Neuronal stem cell (in vitro differentiated cells): ENCODE measurements at regions not wholly inside any gene's neighbourhood (a gene's known extent, or its start where the extent isn't known, plus 50 kb on each side); places are given as distances from the start of the nearest gene placed in this dataset.

Experiments used
- DNase-seq: peaks from one replicate; pipeline ENCODE4 v3.0.0-alpha.2; 2013; ENCODE audit warnings: low spot score
- H2AFZ ChIP-seq: one replicate; pipeline ENCODE4 v1.6.1; 2013; ENCODE audit warnings: mild to moderate bottlenecking, low read length, inconsistent platforms
- H2AK5ac ChIP-seq: 2 replicates; pipeline ENCODE4 v1.6.1; 2013; ENCODE audit warnings: low read depth, mild to moderate bottlenecking, inconsistent platforms, low read length, moderate library complexity, mixed read lengths
- H2BK120ac ChIP-seq: 2 replicates; pipeline ENCODE4 v1.6.1; 2013; ENCODE audit warnings: low read depth, mild to moderate bottlenecking, inconsistent platforms, low read length, moderate library complexity, mixed read lengths
- H2BK12ac ChIP-seq: one replicate; pipeline ENCODE4 v1.6.1; 2013; ENCODE audit warnings: low read length, inconsistent platforms
- H2BK15ac ChIP-seq: 2 replicates; pipeline ENCODE4 v1.6.1; 2013; ENCODE audit warnings: mild to moderate bottlenecking, low read length, inconsistent platforms, mixed read lengths
- H2BK5ac ChIP-seq: one replicate; pipeline ENCODE4 v1.6.1; 2013; ENCODE audit warnings: inconsistent platforms, mild to moderate bottlenecking, low read length, moderate library complexity
- H3K14ac ChIP-seq: one replicate; pipeline ENCODE4 v1.6.1; 2013; ENCODE audit warnings: low read length, inconsistent platforms
- H3K18ac ChIP-seq: 2 replicates; pipeline ENCODE4 v1.6.1; 2013; ENCODE audit warnings: low read length, inconsistent platforms
- H3K23ac ChIP-seq: 2 replicates; pipeline ENCODE4 v1.6.1; 2013; ENCODE audit warnings: low read depth, mild to moderate bottlenecking, mixed read lengths, low read length, inconsistent platforms; ENCODE audit not compliant: poor library complexity
- H3K27ac ChIP-seq: replicated peaks from 3 replicates; pipeline ENCODE4 v1.5.1; 2013; ENCODE audit warnings: low read length, inconsistent platforms
- H3K27me3 ChIP-seq, 3 experiments: 2 replicates each; pipeline ENCODE4 v1.6.1; 2013; ENCODE audit warnings: low read length in 3 of 3, mild to moderate bottlenecking in 2 of 3, inconsistent platforms in 1 of 3, low read depth in 1 of 3, mixed read lengths in 1 of 3, moderate library complexity in 1 of 3; ENCODE audit not compliant: control insufficient read depth in 3 of 3, insufficient read depth in 3 of 3
- H3K36me3 ChIP-seq, 2 donors: replicated peaks in 1 of 2; 2 replicates each; pipeline ENCODE4 v1.6.1; 2013; ENCODE audit warnings: low read length in 2 of 2; ENCODE audit not compliant: control insufficient read depth in 2 of 2, insufficient read depth in 2 of 2
- H3K4ac ChIP-seq: 2 replicates; pipeline ENCODE4 v1.6.1; 2013; ENCODE audit warnings: inconsistent platforms, mild to moderate bottlenecking, low read length, moderate library complexity
- H3K4me1 ChIP-seq, 2 donors: 1 replicate in 1 of 2; 2 replicates in 1 of 2; pipeline ENCODE4 v1.6.1; 2013; ENCODE audit warnings: low read length in 2 of 2, low read depth in 1 of 2; ENCODE audit not compliant: control insufficient read depth in 2 of 2, insufficient read depth in 1 of 2
- H3K4me2 ChIP-seq: one replicate; pipeline ENCODE4 v1.6.1; 2013; ENCODE audit warnings: mild to moderate bottlenecking, low read length, inconsistent platforms; ENCODE audit not compliant: insufficient read depth, poor library complexity, severe bottlenecking
- H3K4me3 ChIP-seq, 2 donors: 2 replicates each; pipeline ENCODE4 v1.5.1; 2013; ENCODE audit warnings: low read length in 2 of 2, mild to moderate bottlenecking in 2 of 2, inconsistent platforms in 1 of 2, moderate library complexity in 1 of 2
- H3K79me1 ChIP-seq: one replicate; pipeline ENCODE4 v1.6.1; 2013; ENCODE audit warnings: low read depth, mild to moderate bottlenecking, inconsistent platforms, low read length, moderate library complexity
- H3K9ac ChIP-seq: one replicate; pipeline ENCODE4 v1.6.1; 2013; ENCODE audit warnings: mild to moderate bottlenecking, low read depth, low read length, inconsistent platforms; ENCODE audit not compliant: poor library complexity
- H3K9me3 ChIP-seq, 2 donors: replicated peaks in 1 of 2; 2 replicates each; pipeline versions ENCODE3 to v1.6.1; 2013; ENCODE audit warnings: low read length in 2 of 2, mild to moderate bottlenecking in 2 of 2, inconsistent platforms in 1 of 2, low read depth in 1 of 2, mixed read lengths in 1 of 2, moderate library complexity in 1 of 2; ENCODE audit not compliant: control insufficient read depth in 2 of 2, insufficient read depth in 1 of 2
- H4K8ac ChIP-seq: one replicate; pipeline ENCODE4 v1.6.1; 2013; ENCODE audit warnings: low read depth, mild to moderate bottlenecking, inconsistent platforms, low read length, moderate library complexity
- H4K91ac ChIP-seq: one replicate; pipeline ENCODE4 v1.6.1; 2013; ENCODE audit warnings: low read length, low read depth, mild to moderate bottlenecking, inconsistent platforms; ENCODE audit not compliant: poor library complexity
- WGBS, 2 donors: extraction: QIAGEN DNeasy Blood & Tissue Kit; methylation state at CpG; one replicate each; pipeline ENCODE4 v1.1.7; 2013; ENCODE audit warnings: missing lambda C conversion rate in 2 of 2, mixed read lengths in 1 of 2; ENCODE audit not compliant: insufficient read length in 2 of 2, insufficient replicate concordance in 1 of 2; ENCODE audit errors: extremely low coverage in 2 of 2; 5-methylcytosine and 5-hydroxymethylcytosine counted together

DNA sequence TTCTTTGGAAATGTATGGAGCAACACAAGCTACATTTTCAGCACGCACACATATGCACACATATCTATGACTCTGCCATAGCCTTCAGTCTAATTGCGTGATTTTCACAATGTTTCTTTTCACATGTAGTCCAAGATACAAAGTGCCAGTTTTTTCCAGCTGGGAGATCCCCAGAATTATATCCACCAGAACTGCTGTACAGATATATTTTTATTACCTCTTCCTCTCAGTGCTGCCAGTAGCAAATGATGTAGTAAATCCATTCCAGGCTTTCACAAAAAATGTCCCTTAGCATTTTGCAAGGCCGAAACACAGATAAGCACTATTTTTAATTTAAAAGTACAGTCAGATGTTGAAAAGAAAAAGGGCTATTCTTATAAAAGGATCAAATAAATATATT, 719.8 kb upstream of the SEMA6D start:
- Histone ChIP-seq H3K23ac (no peak overlapping the region), H4K91ac (no peak overlapping the region), H3K4me1 (no peaks in the 10 kb centered on the region), H4K8ac (no peak overlapping the region), H3K27ac (no peak overlapping the region), H3K36me3 (no peaks in the 10 kb centered on the region), H3K18ac (no peak overlapping the region), H3K14ac (no peak overlapping the region), H2BK120ac (no peak overlapping the region), H3K27me3 (no peaks in the 10 kb centered on the region), H2BK12ac (no peak overlapping the region), H3K4me3 (no peak overlapping the region), H2BK5ac (no peak overlapping the region), H3K79me1 (no peaks in the 10 kb centered on the region), H3K9ac (no peak overlapping the region), H3K4me2 (no peak overlapping the region), H2AK5ac (no peak overlapping the region), H2BK15ac (no peak overlapping the region), H3K4ac (no peak overlapping the region), H3K9me3 (no peaks in the 10 kb centered on the region), H2AFZ (no peak overlapping the region)
- no CpG with 5 or more reads among the region's 3 CpGs for WGBS, 2 donors
- no peak for DNase-seq

GRCh38 chr15:47003568-47003967, 713.7 kb upstream of the SEMA6D start:
- H3K27me3 ChIP-seq = no peaks in the 10 kb centered on the region
- no peak overlapping the region for H2BK120ac ChIP-seq
- H2BK15ac ChIP-seq = no peak overlapping the region
- no peak overlapping the region for H4K8ac ChIP-seq
- no peak overlapping the region for H2BK5ac ChIP-seq
- no peaks in the 10 kb centered on the region for H3K79me1 ChIP-seq
- H3K14ac ChIP-seq = no peak overlapping the region
- no peak overlapping the region for H3K4ac ChIP-seq
- no peak overlapping the region for H3K18ac ChIP-seq
- H2AFZ ChIP-seq = no peak overlapping the region
- H3K9me3 ChIP-seq = no peaks in the 10 kb centered on the region
- H3K36me3 ChIP-seq = no peaks in the 10 kb centered on the region
- no peak overlapping the region for H2AK5ac ChIP-seq
- H3K4me2 ChIP-seq = no peak overlapping the region
- H3K4me3 ChIP-seq = no peak overlapping the region
- H3K4me1 ChIP-seq = no peaks in the 10 kb centered on the region
- no peak overlapping the region for H4K91ac ChIP-seq
- no peak overlapping the region for H3K27ac ChIP-seq
- H2BK12ac ChIP-seq = no peak overlapping the region
- H3K9ac ChIP-seq = no peak overlapping the region
- no peak overlapping the region for H3K23ac ChIP-seq
- no CpG with 5 or more reads among the region's 1 CpG for WGBS, 2 donors
- no peak for DNase-seq

- no peak overlapping the region for H3K4me2 ChIP-seq
- H3K23ac ChIP-seq = no peak overlapping the region
- no peak overlapping the region for H2BK120ac ChIP-seq
- no peak overlapping the region for H4K91ac ChIP-seq
- H3K14ac ChIP-seq = no peak overlapping the region
- no peak overlapping the region for H3K9ac ChIP-seq
- no peak overlapping the region for H2AK5ac ChIP-seq
- peaks cover 0 to under 1% of the 10 kb centered on the region in 2 donors for H3K9me3 ChIP-seq
- no peaks in the 10 kb centered on the region for H3K4me1 ChIP-seq
- H3K18ac ChIP-seq = no peak overlapping the region
- H3K4me3 ChIP-seq = no peak overlapping the region
- H2BK15ac ChIP-seq = no peak overlapping the region
- no peak overlapping the region for H3K4ac ChIP-seq
- no peaks in the 10 kb centered on the region for H3K36me3 ChIP-seq
- no peak for DNase-seq
- H3K27me3 ChIP-seq = no peaks in the 10 kb centered on the region
- H3K27ac ChIP-seq = no peak overlapping the region
- no peak overlapping the region for H2BK5ac ChIP-seq
- H2BK12ac ChIP-seq = no peak overlapping the region
- no peak overlapping the region for H2AFZ ChIP-seq
- H3K79me1 ChIP-seq = no peaks in the 10 kb centered on the region
- no peak overlapping the region for H4K8ac ChIP-seq
Observed at GRCh38 chr15:47013446-47013845, 703.9 kb upstream of the SEMA6D start.

GRCh38 chr15:47027322-47027946, 689.9 kb upstream of the SEMA6D start:
- no peak overlapping the region for H3K14ac ChIP-seq
- DNase-seq = no peak
- no peak overlapping the region for H2BK5ac ChIP-seq
- no peaks in the 10 kb centered on the region for H3K4me1 ChIP-seq
- no peaks in the 10 kb centered on the region for H3K27me3 ChIP-seq
- peak overlapping the region; percentile 54 for H2BK15ac ChIP-seq
- peak overlapping the region; percentile 44 for H3K18ac ChIP-seq
- H3K9me3 ChIP-seq = no peaks in the 10 kb centered on the region
- no peaks in the 10 kb centered on the region for H3K79me1 ChIP-seq
- H3K4ac ChIP-seq = no peak overlapping the region
- no CpG with 5 or more reads among the region's 5 CpGs for WGBS, 2 donors
- H3K9ac ChIP-seq = no peak overlapping the region
- no peak overlapping the region for H3K27ac ChIP-seq
- H3K4me3 ChIP-seq = no peak overlapping the region
- H3K4me2 ChIP-seq = no peak overlapping the region
- no peak overlapping the region for H2AK5ac ChIP-seq
- H3K36me3 ChIP-seq = no peaks in the 10 kb centered on the region
- no peak overlapping the region for H2AFZ ChIP-seq
- H4K8ac ChIP-seq = no peak overlapping the region
- H2BK120ac ChIP-seq = no peak overlapping the region
- no peak overlapping the region for H3K23ac ChIP-seq
- no peak overlapping the region for H2BK12ac ChIP-seq
- H4K91ac ChIP-seq = no peak overlapping the region
